K562 (cell line): ENCODE measurements at regions not wholly inside any gene's neighbourhood (a gene's known extent, or its start where the extent isn't known, plus 50 kb on each side); places are given as distances from the start of the nearest gene placed in this dataset.

ENCODE experiments used
- ATAC-seq: fragments of 200-7000 bp; cut with Tn5 transposase; 3 replicates; pipeline ENCODE4 v1.9.1; 2020; ENCODE audit warnings: moderate library complexity
- BruUV-seq: library from RNA; stranded (reverse); fragments of 400-500 nt; replicated peaks from 2 replicates; lab custom pipeline; 2021; lab: Mats Ljungman, UMichigan
- CTCF ChIA-PET: fragments of 300-600 bp; formaldehyde crosslinking; extraction: SDS; loops from one replicate; lab custom pipeline; 2021; ENCODE audit warnings: low intra/inter-chr PET ratio; lab: Yijun Ruan, JAX
- POLR2A ChIA-PET: fragments of 300-600, 350-650 bp; sonication (Branson Sonifier 250); formaldehyde crosslinking; extraction: SDS; loops from one replicate; lab custom pipeline; 2021; ENCODE audit warnings: antibody characterized with exemption, inconsistent platforms; lab: Yijun Ruan, JAX
- DNase-seq, 4 experiments: peaks; one replicate each; pipeline versions ENCODE4 v3.0.0 to v3.0.0-alpha.2; 2011 to 2018; ENCODE audit warnings: low spot score in 3 of 4, mixed read lengths in 3 of 4; ENCODE audit errors: extremely low read depth in 1 of 4
- FAIRE-seq: peaks from 2 replicates; lab custom pipeline; 2011; peaks lifted over from hg19 to GRCh38; lab: Jason Lieb, UNC
- H2AFZ ChIP-seq: 2 replicates; pipeline ENCODE4 v1.6.0; 2011; ENCODE audit warnings: low read depth, low read length, control low read depth, inconsistent platforms
- H3K27ac ChIP-seq: fragments of 200-600 bp; 3 replicates; pipeline ENCODE4 v1.8.0; 2011; ENCODE audit warnings: low read depth, mild to moderate bottlenecking, control low read depth, inconsistent platforms, low read length, moderate library complexity, mixed read lengths; ENCODE audit errors: extremely low read depth
- H3K27me3 ChIP-seq, 2 experiments: fragments of 300-600 bp in 1 of 2; 2 replicates in 1 of 2; 3 replicates in 1 of 2; pipeline versions ENCODE4 v1.6.0 to v1.8.0; 2011; ENCODE audit warnings: inconsistent platforms in 2 of 2, low read length in 2 of 2, mild to moderate bottlenecking in 1 of 2, mixed read lengths in 1 of 2, moderate library complexity in 1 of 2; ENCODE audit not compliant: control insufficient read depth in 2 of 2, insufficient read depth in 2 of 2
- H3K36me3 ChIP-seq: fragments of 300-600 bp; 3 replicates; pipeline ENCODE4 v1.8.0; 2011; ENCODE audit warnings: mild to moderate bottlenecking, low read length, inconsistent platforms; ENCODE audit not compliant: control insufficient read depth, insufficient read depth
- H3K4me1 ChIP-seq, 2 experiments: fragments of 200-600 bp in 1 of 2; replicated peaks in 1 of 2; 2 replicates in 1 of 2; 3 replicates in 1 of 2; pipeline versions ENCODE4 v1.5.1 to v1.8.0; 2011; ENCODE audit warnings: inconsistent platforms in 2 of 2, low read length in 2 of 2, mild to moderate bottlenecking in 1 of 2, mixed read lengths in 1 of 2, moderate library complexity in 1 of 2; ENCODE audit not compliant: control insufficient read depth in 2 of 2, insufficient read depth in 2 of 2
- H3K4me2 ChIP-seq: 2 replicates; pipeline ENCODE4 v1.6.1; 2011; ENCODE audit warnings: low read length, control low read depth, inconsistent platforms, mixed read lengths; ENCODE audit not compliant: insufficient read depth
- H3K4me3 ChIP-seq: fragments of 200-600 bp; sonication (generic), shearing (Covaris generic); 2 replicates; pipeline ENCODE4 v1.5.1; 2016; ENCODE audit warnings: control low read depth, inconsistent platforms
- H3K79me2 ChIP-seq: fragments of 200-600 bp; 3 replicates; pipeline ENCODE4 v1.8.0; 2011; ENCODE audit warnings: low read length, inconsistent platforms; ENCODE audit not compliant: control insufficient read depth, insufficient read depth
- H3K9ac ChIP-seq, 2 experiments: 2 replicates each; pipeline versions ENCODE4 v1.6.0 to v1.6.1; 2011; ENCODE audit warnings: low read depth in 2 of 2, low read length in 2 of 2, control low read depth in 1 of 2, inconsistent platforms in 1 of 2, mild to moderate bottlenecking in 1 of 2, mixed read lengths in 1 of 2; ENCODE audit not compliant: insufficient read depth in 1 of 2
- H3K9me1 ChIP-seq: one replicate; pipeline ENCODE4 v1.6.0; 2011; ENCODE audit warnings: inconsistent platforms, mild to moderate bottlenecking, low read length, moderate library complexity; ENCODE audit not compliant: control insufficient read depth, insufficient read depth
- H3K9me3 ChIP-seq: replicated peaks from 2 replicates; pipeline ENCODE4 v1.5.1; 2011; ENCODE audit warnings: low read depth, low read length, inconsistent platforms; ENCODE audit not compliant: control insufficient read depth, insufficient read depth
- H4K20me1 ChIP-seq: replicated peaks from 2 replicates; pipeline ENCODE4 v1.6.1; 2011; ENCODE audit warnings: low read length, inconsistent platforms, mixed read lengths; ENCODE audit not compliant: control insufficient read depth, insufficient read depth
- CEBPB ChIP-seq: fragments of 450-650 bp; IDR thresholded peaks from 2 replicates; pipeline ENCODE4 v1.6.1; 2016; ENCODE audit warnings: missing genetic modification characterization, missing compliant biosample characterization
- CREB1 ChIP-seq, 2 experiments: sonication (generic) in 1 of 2; formaldehyde crosslinking in 1 of 2; IDR thresholded peaks; 2 replicates each; pipeline versions ENCODE4 v1.6.1 to v1.8.0; 2012 to 2022; ENCODE audit warnings: inconsistent platforms in 1 of 2, mild to moderate bottlenecking in 1 of 2, missing genetic modification reagents in 1 of 2, moderate library complexity in 1 of 2
- GATA2 ChIP-seq: sonication (generic); formaldehyde crosslinking; IDR thresholded peaks from 2 replicates; pipeline ENCODE4 v1.4.0; 2020; ENCODE audit warnings: mild to moderate bottlenecking, missing genetic modification reagents
- HDAC1 ChIP-seq, 2 experiments: fragments of 450-650 bp; IDR thresholded peaks; 2 replicates each; pipeline ENCODE4 v1.6.1; 2016 to 2017; ENCODE audit warnings: inconsistent platforms in 1 of 2, mild to moderate bottlenecking in 1 of 2, moderate library complexity in 1 of 2
- KAT2B ChIP-seq: IDR thresholded peaks from one replicate; pipeline ENCODE4 v1.6.1; 2012; ENCODE audit warnings: low read depth, mild to moderate bottlenecking, control low read depth, inconsistent platforms, low read length, moderate library complexity
- KDM5B ChIP-seq: fragments of 200-600 bp; sonication (generic); IDR thresholded peaks from 2 replicates; pipeline ENCODE4 v1.6.1; 2012; ENCODE audit warnings: low read depth, mild to moderate bottlenecking, moderate library complexity, low read length, control low read depth, inconsistent platforms; ENCODE audit not compliant: insufficient replicate concordance
- KHSRP ChIP-seq: fragments of 450-650 bp; IDR thresholded peaks from 2 replicates; pipeline ENCODE4 v1.6.1; 2017
- KLF10 ChIP-seq: fragments of 250-450 bp; sonication (Bioruptor Pico); IDR thresholded peaks from 2 replicates; pipeline ENCODE4 v1.6.1; 2021; ENCODE audit warnings: matching md5 sums
- MAFF ChIP-seq: IDR thresholded peaks from 2 replicates; pipeline ENCODE4 v1.6.1; 2012; ENCODE audit warnings: low read length, improper control_type of control experiment
- MAX ChIP-seq: sonication (generic); formaldehyde crosslinking; IDR thresholded peaks from 2 replicates; pipeline ENCODE4 v1.9.0; 2022; ENCODE audit warnings: mild to moderate bottlenecking, missing genetic modification reagents
- MTF1 ChIP-seq: fragments of 250-450 bp; sonication (Bioruptor Pico); IDR thresholded peaks from 2 replicates; pipeline ENCODE4 v1.9.0; 2021; ENCODE audit warnings: moderate library complexity, mild to moderate bottlenecking, inconsistent platforms, borderline replicate concordance
- NR4A1 ChIP-seq, 2 experiments: fragments of 250-450 bp in 1 of 2; fragments of 450-650 bp in 1 of 2; sonication (Bioruptor Pico) in 1 of 2; IDR thresholded peaks; 2 replicates each; pipeline versions ENCODE4 v1.4.0 to v1.6.1; 2016 to 2020; ENCODE audit warnings: mild to moderate bottlenecking in 2 of 2, missing compliant biosample characterization in 1 of 2, missing genetic modification characterization in 1 of 2, moderate library complexity in 1 of 2
- POLR2H ChIP-seq: IDR thresholded peaks from 2 replicates; pipeline ENCODE4 v1.6.1; 2016; ENCODE audit warnings: missing genetic modification characterization, low read depth, mild to moderate bottlenecking, control low read depth, missing compliant biosample characterization, moderate library complexity
- RFX7 ChIP-seq: fragments of 250-450 bp; sonication (Bioruptor Pico); IDR thresholded peaks from 2 replicates; pipeline ENCODE4 v1.5.1; 2021; ENCODE audit warnings: mild to moderate bottlenecking
- TEAD2 ChIP-seq: fragments of 450-650 bp; IDR thresholded peaks from 2 replicates; pipeline ENCODE4 v1.6.1; 2016; ENCODE audit warnings: missing genetic modification characterization, control low read depth, missing compliant biosample characterization
- ZBTB17 ChIP-seq: fragments of 450-650 bp; formaldehyde crosslinking; IDR thresholded peaks from 2 replicates; pipeline ENCODE4 v1.4.0; 2020; ENCODE audit warnings: mild to moderate bottlenecking
- ZFPM2 ChIP-seq: fragments of 250-450 bp; sonication (Bioruptor Pico); IDR thresholded peaks from 2 replicates; pipeline ENCODE4 v1.5.1; 2022; ENCODE audit warnings: mild to moderate bottlenecking
- ZNF224 ChIP-seq: sonication (generic); formaldehyde crosslinking; IDR thresholded peaks from 2 replicates; pipeline ENCODE4 v1.8.0; 2022; ENCODE audit warnings: mild to moderate bottlenecking, missing genetic modification reagents
- ZNF253 ChIP-seq: fragments of 250-450 bp; sonication (Bioruptor Pico); conservative IDR thresholded peaks from 2 replicates; pipeline ENCODE4 v1.6.1; 2021; ENCODE audit warnings: mild to moderate bottlenecking
- ZNF263 ChIP-seq: sonication (generic); formaldehyde crosslinking; IDR thresholded peaks from 2 replicates; pipeline ENCODE4 v1.8.0; 2022; ENCODE audit warnings: mild to moderate bottlenecking, missing genetic modification reagents, borderline replicate concordance
- ZNF57 ChIP-seq: fragments of 450-650 bp; formaldehyde crosslinking; IDR thresholded peaks from 2 replicates; pipeline ENCODE4 v1.4.0; 2020; ENCODE audit warnings: mild to moderate bottlenecking, moderate library complexity
- WGBS: fragments of 100-300 bp; shearing (Covaris generic); methylation state at CpG from one replicate; pipeline ENCODE4 v1.1.6; 2016; ENCODE audit warnings: low coverage, mixed read lengths; ENCODE audit not compliant: insufficient coverage; ENCODE audit errors: missing lambda C conversion rate; 5-methylcytosine and 5-hydroxymethylcytosine counted together
- in situ Hi-C: fragments of 300-500 bp; cut with MboI; formaldehyde crosslinking; loops from 4 replicates; pipeline ENCODE4 v1.15.0; 2018; ENCODE audit warnings: inconsistent platforms, mixed read lengths
- intact Hi-C: fragments of 100-400 bp; cut with micrococcal nuclease; formaldehyde crosslinking; loops from 2 replicates; pipeline ENCODE4 v1.14.2; 2022
- TF ChIP-seq, protein P1 (sequence below): fragments of 250-450 bp; sonication (Bioruptor Pico); IDR thresholded peaks from 2 replicates; pipeline ENCODE4 v1.9.0; 2021; ENCODE audit warnings: mild to moderate bottlenecking, inconsistent platforms

DNA sequence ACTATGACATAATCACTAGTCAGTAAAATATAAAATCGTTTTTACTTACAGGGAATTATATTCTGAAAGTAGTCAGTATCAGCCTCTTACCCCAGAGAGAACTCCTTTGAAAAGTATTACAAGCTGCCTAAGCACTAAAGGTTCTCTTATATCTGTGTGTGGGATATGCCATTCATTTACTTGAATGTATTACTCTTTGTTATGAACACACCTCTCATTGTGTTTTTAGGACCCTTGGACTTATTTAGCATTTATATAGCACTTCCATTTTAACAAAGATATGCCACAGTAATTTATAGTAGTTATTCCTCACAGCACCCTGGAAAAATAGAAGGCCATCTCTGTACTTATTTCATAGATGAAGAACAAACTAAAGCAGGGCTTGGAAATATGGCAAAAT, 1178.0 kb downstream of the OLFM4 start (continued):
- no peak for TF ChIP-seq KHSRP
- TF ChIP-seq RFX7 (CRISPR knock-in tag) = no peak
- TF ChIP-seq ZBTB17 (CRISPR knock-in tag) = no peak
- TF ChIP-seq, protein P1, sequence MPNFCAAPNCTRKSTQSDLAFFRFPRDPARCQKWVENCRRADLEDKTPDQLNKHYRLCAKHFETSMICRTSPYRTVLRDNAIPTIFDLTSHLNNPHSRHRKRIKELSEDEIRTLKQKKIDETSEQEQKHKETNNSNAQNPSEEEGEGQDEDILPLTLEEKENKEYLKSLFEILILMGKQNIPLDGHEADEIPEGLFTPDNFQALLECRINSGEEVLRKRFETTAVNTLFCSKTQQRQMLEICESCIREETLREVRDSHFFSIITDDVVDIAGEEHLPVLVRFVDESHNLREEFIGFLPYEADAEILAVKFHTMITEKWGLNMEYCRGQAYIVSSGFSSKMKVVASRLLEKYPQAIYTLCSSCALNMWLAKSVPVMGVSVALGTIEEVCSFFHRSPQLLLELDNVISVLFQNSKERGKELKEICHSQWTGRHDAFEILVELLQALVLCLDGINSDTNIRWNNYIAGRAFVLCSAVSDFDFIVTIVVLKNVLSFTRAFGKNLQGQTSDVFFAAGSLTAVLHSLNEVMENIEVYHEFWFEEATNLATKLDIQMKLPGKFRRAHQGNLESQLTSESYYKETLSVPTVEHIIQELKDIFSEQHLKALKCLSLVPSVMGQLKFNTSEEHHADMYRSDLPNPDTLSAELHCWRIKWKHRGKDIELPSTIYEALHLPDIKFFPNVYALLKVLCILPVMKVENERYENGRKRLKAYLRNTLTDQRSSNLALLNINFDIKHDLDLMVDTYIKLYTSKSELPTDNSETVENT (CRISPR knock-in tag) = no peak
- no peak for TF ChIP-seq MTF1 (CRISPR knock-in tag)
- TF ChIP-seq NR4A1 (CRISPR knock-in tag; IDR thresholded peaks at IDR 0.05) = no peak
- no peak for TF ChIP-seq NR4A1 (tag; IDR thresholded peaks at IDR 0.05)

GRCh38 chr13:54210397-54211049, 1181.9 kb downstream of the OLFM4 start:
- Histone ChIP-seq H3K27ac (no peak overlapping the region), H3K9me3 (no peaks in the 10 kb centered on the region), H2AFZ (no peak overlapping the region), H4K20me1 (no peaks in the 10 kb centered on the region), H3K4me1 (no peaks in the 10 kb centered on the region), H3K9me1 (no peaks in the 10 kb centered on the region), H3K4me2 (no peak overlapping the region), H3K36me3 (no peaks in the 10 kb centered on the region), H3K4me3 (no peak overlapping the region), H3K27me3 (no peaks in the 10 kb centered on the region), H3K9ac (no peak overlapping the region), H3K79me2 (no peaks in the 10 kb centered on the region)
- ChIA-PET POLR2A (no interaction called here), CTCF (no interaction called here)
- intact Hi-C loops = no loop called here
- ATAC-seq = no peak
- BruUV-seq = no TSS peak
- FAIRE-seq = no peak
- no peak for DNase-seq
- no peak for TF ChIP-seq ZNF224 (CRISPR knock-in tag)
- TF ChIP-seq ZNF57 (CRISPR knock-in tag) = no peak
- no peak for TF ChIP-seq ZNF263 (CRISPR knock-in tag)
- no peak for TF ChIP-seq ZNF253 (CRISPR knock-in tag)
- TF ChIP-seq TEAD2 (tag) = no peak
- TF ChIP-seq CREB1 (IDR thresholded peaks at IDR 0.05) = no peak
- TF ChIP-seq CREB1 (CRISPR knock-in tag; IDR thresholded peaks at IDR 0.05) = no peak
- TF ChIP-seq POLR2H (tag) = no peak
- no peak for TF ChIP-seq MAX (CRISPR knock-in tag)
- TF ChIP-seq KDM5B = no peak
- no peak for TF ChIP-seq MAFF
- TF ChIP-seq KLF10 (CRISPR knock-in tag) = no peak
- no peak for TF ChIP-seq CEBPB
- TF ChIP-seq HDAC1 (IDR thresholded peaks at IDR 0.05) = no peak
- TF ChIP-seq GATA2 (CRISPR knock-in tag) = no peak
- TF ChIP-seq ZFPM2 (CRISPR knock-in tag) = no peak
- no peak for TF ChIP-seq KAT2B
- in situ Hi-C loops = no loop called here
- WGBS = 0% methylated on average over 2 of the region's 2 CpGs
